Chondrocyte (in vitro differentiated cells): ENCODE measurements at regions not wholly inside any gene's neighbourhood (a gene's known extent, or its start where the extent isn't known, plus 50 kb on each side); places are given as distances from the start of the nearest gene placed in this dataset.

ENCODE experiments used
- DNase-seq: peaks from one replicate; pipeline ENCODE4 v3.0.0; 2021; ENCODE audit warnings: mixed read lengths, low spot score
- H3K27ac Mint-ChIP-seq: one replicate; pipeline ENCODE4 v1.8.0; 2021; ENCODE audit warnings: mild to moderate bottlenecking, moderate library complexity, mixed read lengths; ENCODE audit not compliant: unreplicated experiment
- H3K27me3 Mint-ChIP-seq: 2 replicates; pipeline ENCODE4 v1.8.0; 2021; ENCODE audit warnings: low read depth, mixed read lengths
- H3K36me3 Mint-ChIP-seq: 2 replicates; pipeline ENCODE4 v1.8.0; 2021; ENCODE audit warnings: low read depth, mixed read lengths
- H3K4me1 Mint-ChIP-seq: 2 replicates; pipeline ENCODE4 v1.8.0; 2021; ENCODE audit warnings: low read depth, mild to moderate bottlenecking, mixed read lengths
- H3K4me3 Mint-ChIP-seq: one replicate; pipeline ENCODE4 v1.8.0; 2021; ENCODE audit warnings: mild to moderate bottlenecking, moderate library complexity, mixed read lengths; ENCODE audit not compliant: unreplicated experiment
- H3K9me3 Mint-ChIP-seq: 2 replicates; pipeline ENCODE4 v1.8.0; 2021; ENCODE audit warnings: low read depth, mixed read lengths
- CTCF ChIP-seq: fragments of 200-600 bp; sonication (generic); IDR thresholded peaks from 2 replicates; pipeline ENCODE4 v1.5.0; 2021; ENCODE audit warnings: antibody characterized with exemption, mild to moderate bottlenecking, moderate library complexity

DNA sequence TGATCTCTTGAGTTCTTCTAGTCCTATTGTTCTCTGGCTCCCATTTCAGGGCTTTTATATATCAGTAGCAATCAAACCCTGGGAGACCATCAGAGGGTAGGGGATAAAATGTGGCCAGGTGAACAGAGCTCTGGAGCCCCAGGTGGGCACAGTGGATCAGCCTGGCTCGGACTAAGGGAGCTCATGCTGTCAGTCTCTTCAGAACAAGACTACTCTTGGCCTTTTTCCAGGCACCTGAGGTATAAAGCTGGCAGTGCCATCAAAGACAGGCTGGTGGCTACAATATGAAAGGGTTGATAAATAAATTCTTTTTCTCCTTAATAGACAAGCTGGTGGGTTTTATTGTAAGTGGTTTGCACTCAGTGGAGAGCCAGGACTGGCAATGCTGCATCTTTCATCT is 160.0 kb upstream of the CCL2 start:
- no peak overlapping the region for H3K27ac Mint-ChIP-seq
- no peaks in the 10 kb centered on the region for H3K27me3 Mint-ChIP-seq
- H3K4me1 Mint-ChIP-seq: no peaks in the 10 kb centered on the region
- no peak for TF ChIP-seq CTCF
- no peak overlapping the region for H3K4me3 Mint-ChIP-seq
- H3K36me3 Mint-ChIP-seq: no peaks in the 10 kb centered on the region
- peaks cover 8% of the 10 kb centered on the region for H3K9me3 Mint-ChIP-seq
- DNase-seq: no peak

DNA sequence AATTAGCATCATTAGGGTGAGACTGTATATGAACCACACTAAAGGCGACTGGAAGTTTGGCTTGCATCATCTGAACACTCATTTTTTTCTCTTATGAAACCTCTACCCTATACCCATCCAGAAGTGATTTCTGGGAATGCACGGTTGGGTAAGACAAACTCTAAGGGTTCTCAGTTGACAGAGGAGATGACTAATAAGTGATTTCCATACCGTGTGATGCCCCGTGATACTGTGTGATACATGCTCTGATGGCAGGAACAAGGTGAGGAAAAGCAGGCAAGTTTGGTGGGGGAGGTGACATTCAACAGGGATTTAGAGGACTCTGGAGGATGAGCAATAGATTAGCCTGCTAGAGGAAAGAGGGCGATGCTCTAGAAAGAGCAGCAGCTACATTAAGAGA is 156.4 kb upstream of the CCL2 start:
- H3K4me3 Mint-ChIP-seq: no peak overlapping the region
- no peak for TF ChIP-seq CTCF
- H3K4me1 Mint-ChIP-seq: no peaks in the 10 kb centered on the region
- no peak for DNase-seq
- no peak overlapping the region for H3K27ac Mint-ChIP-seq
- no peaks in the 10 kb centered on the region for H3K27me3 Mint-ChIP-seq
- peaks cover 5% of the 10 kb centered on the region for H3K9me3 Mint-ChIP-seq
- H3K36me3 Mint-ChIP-seq: no peaks in the 10 kb centered on the region

DNA sequence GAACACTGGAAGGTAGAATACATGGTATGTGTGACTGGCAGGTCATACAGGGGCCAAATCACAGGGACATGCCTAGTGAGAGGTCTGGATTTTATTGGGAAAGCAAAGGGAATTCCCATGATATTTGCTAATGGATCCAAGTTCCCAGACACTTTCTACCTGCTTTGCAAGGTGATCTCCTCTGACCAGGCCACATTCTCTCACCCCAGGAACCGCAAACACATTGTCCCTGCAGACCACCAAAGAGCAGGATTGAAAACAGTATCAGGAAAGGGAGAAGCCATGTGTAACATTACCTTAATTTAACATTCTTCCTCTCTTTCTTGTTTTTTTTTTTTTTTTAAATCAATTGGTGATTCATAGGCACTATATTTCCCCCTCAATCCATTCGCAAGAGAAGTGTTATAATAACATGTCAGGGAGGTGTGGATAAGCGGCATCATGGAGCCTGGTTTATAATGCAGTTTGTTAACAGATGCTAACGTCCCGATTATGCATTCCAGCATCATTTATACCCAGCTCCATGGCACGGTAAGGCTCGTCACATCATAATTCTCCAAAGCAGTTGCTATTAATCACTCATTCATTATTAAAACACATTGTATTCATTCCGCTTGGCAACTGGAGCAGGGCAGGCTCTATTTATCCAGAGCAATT is 155.1 kb upstream of the CCL2 start:
- Mint-ChIP-seq H3K27ac (no peak overlapping the region), H3K9me3 (peaks cover 5% of the 10 kb centered on the region), H3K36me3 (no peaks in the 10 kb centered on the region), H3K4me1 (no peaks in the 10 kb centered on the region), H3K4me3 (no peak overlapping the region), H3K27me3 (peaks cover 2% of the 10 kb centered on the region)
- DNase-seq: no peak
- TF ChIP-seq CTCF: no peak

DNA sequence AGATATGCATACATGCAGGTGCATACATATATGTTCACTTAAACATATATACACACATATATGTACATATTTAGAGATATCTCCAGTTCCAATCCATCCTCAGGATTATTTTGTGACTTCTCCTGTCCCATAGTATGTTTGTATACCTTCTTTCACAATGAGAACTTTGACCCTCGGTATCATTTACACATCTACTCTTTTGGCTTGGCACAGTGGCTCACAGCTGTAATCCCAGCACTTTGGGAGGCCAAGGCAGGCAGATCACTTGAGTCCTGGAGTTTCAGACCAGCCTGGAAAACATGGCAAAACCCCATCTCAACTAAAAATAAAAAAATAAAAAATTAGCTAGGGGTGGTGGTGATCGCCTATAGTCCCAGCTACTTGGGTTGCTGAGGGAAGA is 148.1 kb upstream of the CCL2 start:
- Mint-ChIP-seq H3K9me3 (no peaks in the 10 kb centered on the region), H3K4me3 (no peak overlapping the region), H3K36me3 (no peaks in the 10 kb centered on the region), H3K4me1 (no peaks in the 10 kb centered on the region), H3K27me3 (peaks cover 13% of the 10 kb centered on the region), H3K27ac (no peak overlapping the region)
- no peak for TF ChIP-seq CTCF
- no peak for DNase-seq

DNA sequence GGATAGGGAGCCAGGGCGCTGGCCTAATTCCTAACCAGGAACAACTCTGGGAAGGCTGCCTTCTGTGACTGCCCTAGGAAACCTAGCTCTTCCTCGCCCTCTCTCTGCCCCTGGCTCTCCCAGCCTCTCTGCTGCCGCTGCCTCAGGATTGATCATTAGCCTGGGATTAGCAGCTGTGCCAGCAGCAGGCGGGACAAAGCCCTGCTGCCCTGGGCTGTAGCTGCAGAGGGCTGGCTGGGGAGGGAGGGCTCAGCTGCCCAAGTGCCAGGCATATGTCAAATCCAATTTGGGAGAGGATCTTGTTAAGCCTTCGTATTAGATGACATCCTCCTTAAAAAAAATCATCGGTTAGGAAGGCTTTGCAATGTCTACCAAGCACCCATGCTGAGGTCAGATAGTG is 144.8 kb upstream of the CCL2 start:
- Mint-ChIP-seq H3K27me3 (peaks cover 11% of the 10 kb centered on the region), H3K27ac (no peak overlapping the region), H3K36me3 (no peaks in the 10 kb centered on the region), H3K4me3 (no peak overlapping the region), H3K9me3 (no peaks in the 10 kb centered on the region), H3K4me1 (no peaks in the 10 kb centered on the region)
- DNase-seq: no peak
- no peak for TF ChIP-seq CTCF
